ENCODE measurements at regions not wholly inside any gene's neighbourhood (a gene's known extent, or its start where the extent isn't known, plus 50 kb on each side); places are given as distances from the start of the nearest gene placed in this dataset.

DNA sequence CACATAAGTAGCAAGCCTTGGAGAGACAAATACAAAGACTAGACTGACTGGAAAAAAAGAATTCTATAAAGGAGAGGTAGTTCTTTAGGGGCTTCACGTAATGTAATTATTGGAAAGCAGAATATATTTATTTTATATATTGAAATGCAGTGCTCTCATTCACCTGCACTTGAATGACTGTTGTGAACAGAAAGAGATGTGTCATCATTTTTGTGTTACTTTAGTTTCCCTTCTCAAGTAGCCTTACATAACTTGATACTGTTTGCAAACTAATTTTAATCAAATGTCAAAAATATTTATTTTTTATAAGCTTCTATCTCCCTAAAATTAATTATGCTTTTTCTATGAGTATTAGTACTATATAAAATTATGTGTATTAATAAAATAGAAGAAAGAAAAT lies 691.1 kb upstream of the FTMT start:
- H3K79me2 ChIP-seq (ENCODE audit: control insufficient read depth, low read length), result no peaks in the 10 kb centered on the region
- H3K4me1 ChIP-seq (ENCODE audit: control insufficient read depth, low read length), result no peaks in the 10 kb centered on the region
- H3K27me3 ChIP-seq (ENCODE audit: control insufficient read depth, low read length), result no peaks in the 10 kb centered on the region

DNA sequence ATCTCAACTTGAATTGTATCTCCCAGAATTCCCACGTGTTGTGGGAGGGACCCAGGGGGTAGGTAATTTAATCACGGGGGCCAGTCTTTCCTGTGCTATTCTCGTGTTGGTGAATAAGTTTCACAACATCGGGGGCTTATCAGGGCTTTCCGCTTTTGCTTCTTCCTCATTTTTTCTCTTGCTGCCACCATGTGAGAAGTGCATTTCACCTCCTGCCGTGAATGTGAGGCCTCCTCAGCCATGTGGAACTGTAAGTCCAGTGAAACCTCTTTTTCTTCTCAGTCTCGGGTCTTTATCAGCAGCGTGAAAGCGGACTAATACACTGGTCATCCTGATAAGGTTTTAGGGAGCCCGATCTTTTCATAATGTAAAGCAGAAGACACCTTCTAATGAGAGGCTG lies 687.0 kb upstream of the FTMT start:
- no peaks in the 10 kb centered on the region for H3K79me2 ChIP-seq (ENCODE audit: control insufficient read depth, low read length)
- no peaks in the 10 kb centered on the region for H3K4me1 ChIP-seq (ENCODE audit: control insufficient read depth, low read length)
- H3K4me3 ChIP-seq (ENCODE audit: low read length), result no peak overlapping the region
- no peaks in the 10 kb centered on the region for H3F3A ChIP-seq (ENCODE audit: control insufficient read depth, insufficient read depth)
- no peaks in the 10 kb centered on the region for H3K9me3 ChIP-seq (ENCODE audit: control insufficient read depth, insufficient read depth, low read length)
- TF ChIP-seq, protein P1, sequence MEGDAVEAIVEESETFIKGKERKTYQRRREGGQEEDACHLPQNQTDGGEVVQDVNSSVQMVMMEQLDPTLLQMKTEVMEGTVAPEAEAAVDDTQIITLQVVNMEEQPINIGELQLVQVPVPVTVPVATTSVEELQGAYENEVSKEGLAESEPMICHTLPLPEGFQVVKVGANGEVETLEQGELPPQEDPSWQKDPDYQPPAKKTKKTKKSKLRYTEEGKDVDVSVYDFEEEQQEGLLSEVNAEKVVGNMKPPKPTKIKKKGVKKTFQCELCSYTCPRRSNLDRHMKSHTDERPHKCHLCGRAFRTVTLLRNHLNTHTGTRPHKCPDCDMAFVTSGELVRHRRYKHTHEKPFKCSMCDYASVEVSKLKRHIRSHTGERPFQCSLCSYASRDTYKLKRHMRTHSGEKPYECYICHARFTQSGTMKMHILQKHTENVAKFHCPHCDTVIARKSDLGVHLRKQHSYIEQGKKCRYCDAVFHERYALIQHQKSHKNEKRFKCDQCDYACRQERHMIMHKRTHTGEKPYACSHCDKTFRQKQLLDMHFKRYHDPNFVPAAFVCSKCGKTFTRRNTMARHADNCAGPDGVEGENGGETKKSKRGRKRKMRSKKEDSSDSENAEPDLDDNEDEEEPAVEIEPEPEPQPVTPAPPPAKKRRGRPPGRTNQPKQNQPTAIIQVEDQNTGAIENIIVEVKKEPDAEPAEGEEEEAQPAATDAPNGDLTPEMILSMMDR (IDR thresholded peaks at IDR 0.05; ENCODE audit: low read depth, low read length, poor library complexity, severe bottlenecking), result no peak
- no peak for TF ChIP-seq EZH2phosphoT487 (IDR thresholded peaks at IDR 0.05; ENCODE audit: borderline replicate concordance, low read length)
- H4K20me1 ChIP-seq (ENCODE audit: control insufficient read depth, insufficient read depth, low read depth, low read length), result no peaks in the 10 kb centered on the region
- H3K27ac ChIP-seq (ENCODE audit: low read depth, low read length), result no peak overlapping the region
- H3K9me2 ChIP-seq (replicated peaks; ENCODE audit: control insufficient read depth, low read length), result no peaks in the 10 kb centered on the region
- no peak overlapping the region for H3K4me2 ChIP-seq (ENCODE audit: low read length)
- no peaks in the 10 kb centered on the region for H3K36me3 ChIP-seq (ENCODE audit: control insufficient read depth, low read length)
- no peaks in the 10 kb centered on the region for H3K27me3 ChIP-seq (ENCODE audit: control insufficient read depth, low read length)

More for the DNA sequence above, 691.1 kb upstream of the FTMT start:
- Histone ChIP-seq H3K27ac (ENCODE audit: low read depth, low read length) (no peak overlapping the region), H3K9me2 (replicated peaks; ENCODE audit: control insufficient read depth, low read length) (no peaks in the 10 kb centered on the region), H3K4me2 (ENCODE audit: low read length) (no peak overlapping the region), H3K4me3 (ENCODE audit: low read length) (no peak overlapping the region), H3K9me3 (ENCODE audit: control insufficient read depth, insufficient read depth, low read length) (no peaks in the 10 kb centered on the region), H3F3A (ENCODE audit: control insufficient read depth, insufficient read depth) (no peaks in the 10 kb centered on the region), H3K36me3 (ENCODE audit: control insufficient read depth, low read length) (no peaks in the 10 kb centered on the region), H4K20me1 (ENCODE audit: control insufficient read depth, insufficient read depth, low read depth, low read length) (no peaks in the 10 kb centered on the region)
- TF ChIP-seq EZH2phosphoT487 (IDR thresholded peaks at IDR 0.05; ENCODE audit: borderline replicate concordance, low read length), result no peak
- TF ChIP-seq, protein P1 (IDR thresholded peaks at IDR 0.05; ENCODE audit: low read depth, low read length, poor library complexity, severe bottlenecking), result no peak

DNA sequence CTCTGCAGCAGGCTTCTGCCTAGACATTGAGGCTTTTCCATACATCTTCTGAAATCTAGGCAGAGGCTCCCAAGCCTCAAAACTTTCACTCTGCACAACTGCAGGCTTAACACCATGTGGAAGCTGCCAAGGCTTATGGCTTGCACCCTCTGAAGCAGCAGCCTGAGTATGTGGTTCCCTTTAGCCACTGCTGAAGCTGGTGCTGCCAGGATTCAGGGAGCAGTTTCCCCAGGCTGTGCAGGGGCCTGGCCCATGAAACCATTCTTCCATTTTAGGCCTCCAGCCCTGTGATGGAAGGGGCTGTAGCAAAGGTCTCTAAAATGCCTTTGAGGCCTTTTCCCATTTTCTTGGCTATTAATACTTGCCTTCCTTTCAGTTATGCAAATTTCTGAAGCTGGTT lies 680.3 kb upstream of the FTMT start:
- Histone ChIP-seq H3K4me1 (ENCODE audit: control insufficient read depth, low read length) (no peaks in the 10 kb centered on the region), H3F3A (ENCODE audit: control insufficient read depth, insufficient read depth) (no peaks in the 10 kb centered on the region), H3K9me2 (replicated peaks; ENCODE audit: control insufficient read depth, low read length) (no peaks in the 10 kb centered on the region), H3K79me2 (ENCODE audit: control insufficient read depth, low read length) (no peaks in the 10 kb centered on the region), H3K9me3 (ENCODE audit: control insufficient read depth, insufficient read depth, low read length) (no peaks in the 10 kb centered on the region), H3K4me2 (ENCODE audit: low read length) (no peak overlapping the region), H4K20me1 (ENCODE audit: control insufficient read depth, insufficient read depth, low read depth, low read length) (no peaks in the 10 kb centered on the region), H3K27ac (ENCODE audit: low read depth, low read length) (no peak overlapping the region), H3K36me3 (ENCODE audit: control insufficient read depth, low read length) (no peaks in the 10 kb centered on the region), H3K4me3 (ENCODE audit: low read length) (no peak overlapping the region), H3K27me3 (ENCODE audit: control insufficient read depth, low read length) (no peaks in the 10 kb centered on the region)
- no peak for TF ChIP-seq EZH2phosphoT487 (IDR thresholded peaks at IDR 0.05; ENCODE audit: borderline replicate concordance, low read length)
- TF ChIP-seq, protein P1 (IDR thresholded peaks at IDR 0.05; ENCODE audit: low read depth, low read length, poor library complexity, severe bottlenecking), result no peak

DNA sequence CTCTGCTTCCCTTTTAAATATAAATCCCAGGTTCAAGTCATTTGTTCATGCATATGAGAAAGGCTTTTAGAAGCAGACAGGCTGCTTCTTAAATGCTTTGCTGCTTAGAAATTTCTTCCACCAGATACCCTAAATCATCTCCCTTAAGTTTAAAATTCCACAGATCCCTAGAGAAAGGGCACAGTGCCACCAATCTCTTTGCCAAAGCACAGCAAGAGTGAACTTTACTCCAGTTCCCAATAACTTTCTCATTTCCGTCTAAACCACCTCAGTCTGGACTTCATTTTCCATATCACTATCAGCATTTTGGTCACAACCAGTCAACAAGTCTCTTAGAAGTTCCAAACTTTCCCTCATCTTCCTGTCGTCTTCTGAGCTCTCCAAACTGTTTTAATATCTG lies 679.8 kb upstream of the FTMT start:
- Histone ChIP-seq H3K9me2 (replicated peaks; ENCODE audit: control insufficient read depth, low read length) (no peaks in the 10 kb centered on the region), H3K27ac (ENCODE audit: low read depth, low read length) (no peak overlapping the region), H3K4me1 (ENCODE audit: control insufficient read depth, low read length) (no peaks in the 10 kb centered on the region), H3K79me2 (ENCODE audit: control insufficient read depth, low read length) (no peaks in the 10 kb centered on the region), H3F3A (ENCODE audit: control insufficient read depth, insufficient read depth) (no peaks in the 10 kb centered on the region), H3K27me3 (ENCODE audit: control insufficient read depth, low read length) (no peaks in the 10 kb centered on the region), H3K9me3 (ENCODE audit: control insufficient read depth, insufficient read depth, low read length) (no peaks in the 10 kb centered on the region; the same call in 1 of the 2 replicates), H3K36me3 (ENCODE audit: control insufficient read depth, low read length) (no peaks in the 10 kb centered on the region), H3K4me3 (ENCODE audit: low read length) (no peak overlapping the region), H3K4me2 (ENCODE audit: low read length) (no peak overlapping the region), H4K20me1 (ENCODE audit: control insufficient read depth, insufficient read depth, low read depth, low read length) (no peaks in the 10 kb centered on the region)
- TF ChIP-seq, protein P1 (IDR thresholded peaks at IDR 0.05; ENCODE audit: low read depth, low read length, poor library complexity, severe bottlenecking), result no peak
- no peak for TF ChIP-seq EZH2phosphoT487 (IDR thresholded peaks at IDR 0.05; ENCODE audit: borderline replicate concordance, low read length)
